Right ventricle myocardium superior (tissue), 1 donor: ENCODE measurements at regions not wholly inside any gene's neighbourhood (a gene's known extent, or its start where the extent isn't known, plus 50 kb on each side); places are given as distances from the start of the nearest gene placed in this dataset.

Experiments used
- ATAC-seq: fragments of 200-7000 bp; cut with Tn5 transposase; one replicate; pipeline ENCODE4 v1.9.1; 2020; ENCODE audit warnings: mild to moderate bottlenecking; ENCODE audit not compliant: poor library complexity
- DNase-seq: peaks from one replicate; pipeline ENCODE4 v3.0.0-alpha.2; 2020
- intact Hi-C: fragments of 100-400 bp; cut with DNase I; formaldehyde crosslinking; loops from one replicate; pipeline ENCODE4 v1.11.2; 2022
- donor health status: DM: no; HTN: yes; CAD: no; lungs with severe emphysema.

DNA sequence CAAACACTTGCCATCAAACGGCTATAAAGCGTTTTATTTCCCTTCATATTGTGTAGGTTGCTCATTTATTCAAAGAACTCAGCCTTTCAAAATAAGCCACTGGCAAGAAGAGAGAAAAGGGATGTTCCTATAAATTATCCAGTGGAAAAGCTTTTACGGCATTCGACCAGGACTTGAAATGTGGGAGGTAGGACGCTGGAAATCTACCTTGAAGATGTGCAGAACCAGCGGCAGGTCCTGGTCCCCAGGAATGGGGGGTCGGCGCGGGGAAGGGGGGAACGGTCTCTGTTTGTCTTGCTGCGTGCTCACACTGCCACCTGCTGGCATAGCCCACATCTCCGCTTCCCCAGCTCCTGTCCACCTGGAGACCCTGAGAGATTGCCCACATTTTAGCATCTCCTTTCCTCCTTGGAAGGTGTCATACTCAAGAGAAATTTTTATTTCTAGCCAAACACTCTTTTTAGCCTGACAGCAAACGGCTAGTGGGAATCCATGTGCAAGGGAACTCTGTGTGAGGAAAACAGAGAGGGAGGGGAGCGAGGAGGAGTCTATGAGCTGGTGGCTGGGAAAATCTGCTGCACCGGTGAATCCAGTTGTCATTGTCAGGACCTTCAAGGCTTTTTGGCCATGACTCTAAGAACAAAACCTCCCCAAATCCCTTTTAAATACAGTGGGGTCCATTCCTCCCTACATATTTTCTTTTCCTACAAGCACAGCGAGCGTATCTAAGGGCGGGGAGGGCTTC, 349.0 kb upstream of the PKDCC start:
- intact Hi-C loops: loop anchor here (5.0 kb wide), 1 partner anchor 287 kb away; no protein-coding TSS in a partner anchor
- ATAC-seq (peak; percentile 80), DNase-seq (peak; percentile 60)

DNA sequence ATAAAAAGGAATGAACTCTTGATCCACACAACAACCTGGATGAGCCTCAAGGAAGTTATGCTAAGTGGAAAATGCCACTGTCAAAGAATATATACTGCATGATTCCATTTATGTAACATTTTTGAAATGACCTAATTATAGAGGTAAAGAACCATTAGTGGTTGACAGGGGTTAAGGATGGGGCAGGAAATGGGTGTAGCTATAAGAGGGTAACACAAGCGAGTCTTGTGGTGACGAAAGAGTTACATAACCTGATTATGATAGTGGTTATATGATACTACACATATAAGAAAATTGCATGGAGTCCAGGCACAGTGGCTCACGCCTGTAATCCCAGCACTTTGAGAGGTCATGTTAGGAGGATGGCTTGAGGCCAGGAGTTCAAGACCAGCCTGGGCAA, 346.6 kb upstream of the PKDCC start:
- DNase-seq (no peak), ATAC-seq (no peak)
- intact Hi-C loops: no loop called here

DNA sequence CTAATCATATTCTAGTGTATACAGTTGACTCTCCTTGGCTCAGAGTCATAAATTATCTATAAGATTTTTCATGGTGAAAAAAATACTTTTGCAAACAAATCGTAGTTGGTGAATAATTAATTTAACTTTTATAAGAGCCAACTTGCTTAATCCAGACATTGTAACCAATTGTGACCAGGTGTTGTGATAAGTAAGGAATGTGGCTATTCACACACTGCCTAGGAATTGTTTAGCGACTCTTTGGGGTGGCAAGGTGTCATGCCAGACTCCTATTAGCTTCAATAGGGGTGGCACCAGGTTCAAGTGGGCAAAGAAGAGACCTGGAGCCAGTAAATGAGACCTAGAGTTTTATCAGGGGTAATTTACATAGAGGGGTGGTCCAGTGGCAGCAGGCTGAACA, 344.7 kb upstream of the PKDCC start:
- DNase-seq (no peak), ATAC-seq (no peak)
- intact Hi-C loops: no loop called here

DNA sequence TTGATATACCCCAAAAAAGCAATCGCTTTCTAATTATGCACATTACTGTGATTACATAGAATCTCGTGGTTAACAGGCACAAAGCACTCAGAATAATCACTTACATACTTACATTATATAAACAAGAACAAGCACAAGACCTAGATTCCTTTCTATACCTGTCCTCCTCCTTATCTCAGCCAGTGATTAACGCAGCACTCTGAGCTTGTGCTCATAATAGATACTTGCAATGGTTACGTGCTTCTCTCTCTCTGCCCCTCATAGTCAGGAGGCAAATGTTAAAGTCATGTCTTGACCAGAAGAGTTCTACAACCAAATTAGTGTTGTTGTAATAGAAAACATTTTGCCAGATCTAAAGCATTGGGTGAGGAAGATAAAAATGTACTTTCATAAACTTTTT, 342.2 kb upstream of the PKDCC start:
- no peak for DNase-seq
- intact Hi-C loops: no loop called here
- no peak for ATAC-seq

DNA sequence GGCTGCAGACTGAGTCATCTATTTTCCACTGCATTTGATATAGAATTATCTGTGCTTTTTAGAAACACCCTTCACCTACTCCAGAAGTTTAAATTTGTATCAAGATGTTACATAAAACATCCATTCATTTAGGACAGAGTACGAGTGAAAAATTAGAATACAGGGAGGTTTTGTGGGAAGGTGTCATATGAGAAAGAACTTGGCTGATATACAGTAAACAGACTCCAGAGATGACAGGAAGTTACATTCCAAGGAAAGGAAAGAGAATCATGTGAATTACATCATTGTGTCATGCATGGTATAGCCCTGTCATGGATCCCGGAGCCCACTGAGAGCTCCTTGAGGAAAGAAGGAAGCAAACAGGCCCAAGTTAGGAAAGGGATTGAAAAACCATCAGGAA, 341.5 kb upstream of the PKDCC start:
- ATAC-seq: no peak
- intact Hi-C loops: no loop called here
- DNase-seq: no peak

DNA sequence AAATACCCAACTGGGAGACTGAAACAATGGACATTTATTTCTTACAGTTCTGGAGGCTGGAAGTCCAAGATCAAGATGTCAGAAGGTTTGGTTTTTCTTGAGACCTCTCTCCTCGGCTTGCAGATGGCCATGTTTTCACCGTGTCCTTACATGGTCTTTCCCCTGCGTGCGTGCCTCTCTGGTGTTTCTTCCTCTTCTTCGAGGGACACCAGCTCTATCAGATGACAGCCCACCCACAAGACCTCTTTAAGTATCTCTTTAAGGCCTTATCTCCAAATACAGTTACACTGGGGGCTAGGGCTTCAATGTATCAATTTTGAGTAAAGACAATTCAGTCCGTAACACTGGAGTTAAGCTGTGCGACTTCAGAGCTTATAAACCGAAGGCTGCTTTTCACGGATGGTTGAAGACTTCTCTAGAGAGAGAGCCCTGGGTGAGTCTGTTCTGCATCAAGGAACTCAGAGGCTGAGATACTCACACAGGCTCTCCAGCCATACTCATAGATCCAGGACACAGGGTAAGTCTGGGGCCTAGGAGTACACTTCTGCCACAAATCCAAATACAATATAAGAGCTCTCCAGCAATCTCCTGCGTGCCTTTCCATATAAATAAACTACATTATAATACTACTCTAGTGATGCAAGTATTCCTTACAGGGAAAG, 339.9 kb upstream of the PKDCC start:
- intact Hi-C loops: no loop called here
- DNase-seq: no peak
- no peak for ATAC-seq

DNA sequence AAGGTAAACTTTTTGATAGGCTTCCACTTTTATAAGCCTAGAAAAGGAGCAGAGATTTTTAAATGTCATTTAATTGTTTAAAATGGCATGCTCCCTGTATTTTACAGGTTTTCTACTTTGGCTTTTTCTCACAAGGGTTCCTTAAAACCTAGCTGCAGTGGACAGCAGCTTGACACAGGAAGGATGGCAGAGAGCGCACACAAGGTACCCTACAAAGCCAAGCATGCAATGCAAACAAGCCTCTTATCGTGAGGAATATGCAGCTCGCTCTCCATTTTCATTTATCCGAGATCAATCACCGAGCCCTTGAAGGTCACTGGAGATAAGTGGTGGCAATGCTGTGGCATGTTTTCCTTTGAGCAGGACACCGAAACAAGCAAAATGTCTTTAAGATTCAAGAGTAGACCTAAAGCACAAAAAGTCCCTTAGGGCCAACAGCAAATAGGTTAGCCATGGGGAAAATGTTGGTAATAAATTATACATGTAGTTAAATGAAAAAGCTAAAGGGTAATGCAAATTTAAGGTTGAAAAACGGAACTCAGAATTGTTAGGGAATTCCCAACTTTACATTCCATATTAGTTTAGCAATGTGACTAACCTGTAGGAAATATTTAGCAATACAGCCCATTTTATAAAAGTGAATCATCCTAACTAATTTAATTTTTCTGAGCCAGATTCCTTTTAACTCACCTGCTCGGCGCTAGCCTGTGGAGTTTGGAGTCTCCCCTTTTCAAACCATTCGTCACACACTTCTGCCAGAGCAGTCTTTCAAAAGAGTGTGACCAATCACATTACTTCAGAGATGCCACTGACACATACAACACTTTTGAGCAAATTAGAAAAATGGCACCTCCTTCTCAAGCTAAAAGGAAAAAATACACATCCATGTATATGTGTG, 337.9 kb upstream of the PKDCC start:
- intact Hi-C loops: no loop called here
- no peak for ATAC-seq
- no peak for DNase-seq

DNA sequence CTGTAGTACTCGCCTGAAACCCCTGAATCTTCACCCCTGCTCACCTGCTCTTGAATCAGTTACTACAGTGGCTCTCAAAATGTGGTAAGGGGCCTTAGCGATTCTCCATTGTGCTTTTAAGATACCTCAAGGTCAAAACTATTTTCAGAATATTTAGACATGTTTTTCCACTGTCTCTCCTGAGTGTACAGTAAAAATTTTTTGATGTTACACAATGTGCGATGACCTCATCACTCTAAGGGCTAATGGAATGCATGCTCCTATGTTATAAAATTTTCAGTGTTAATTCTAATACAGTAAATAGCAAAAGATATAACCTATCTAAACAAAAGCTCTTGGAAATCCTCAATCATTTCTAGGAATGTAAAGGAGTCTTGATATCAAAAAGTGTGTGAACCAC, 336.9 kb upstream of the PKDCC start:
- ATAC-seq (no peak), DNase-seq (no peak)
- intact Hi-C loops: no loop called here

DNA sequence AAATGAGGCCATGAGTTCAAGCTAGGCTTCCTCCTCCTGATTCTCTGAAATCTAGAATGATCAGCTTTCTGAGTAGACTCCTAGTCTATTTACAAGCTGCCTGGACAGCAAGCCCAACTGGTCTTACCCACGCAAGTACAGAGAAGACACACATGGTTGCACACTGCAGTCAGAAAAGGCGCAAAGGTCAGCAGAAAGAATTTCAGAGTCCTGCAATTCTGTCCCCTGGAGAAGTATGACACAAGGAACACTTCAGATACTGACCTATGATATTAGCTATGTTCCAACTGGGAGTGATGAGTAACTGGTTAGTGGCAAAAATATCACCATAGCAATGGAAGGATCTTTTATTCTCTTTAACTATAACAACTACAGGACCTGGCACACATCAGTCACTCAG, 336.1 kb upstream of the PKDCC start:
- intact Hi-C loops: no loop called here
- DNase-seq: no peak
- no peak for ATAC-seq

DNA sequence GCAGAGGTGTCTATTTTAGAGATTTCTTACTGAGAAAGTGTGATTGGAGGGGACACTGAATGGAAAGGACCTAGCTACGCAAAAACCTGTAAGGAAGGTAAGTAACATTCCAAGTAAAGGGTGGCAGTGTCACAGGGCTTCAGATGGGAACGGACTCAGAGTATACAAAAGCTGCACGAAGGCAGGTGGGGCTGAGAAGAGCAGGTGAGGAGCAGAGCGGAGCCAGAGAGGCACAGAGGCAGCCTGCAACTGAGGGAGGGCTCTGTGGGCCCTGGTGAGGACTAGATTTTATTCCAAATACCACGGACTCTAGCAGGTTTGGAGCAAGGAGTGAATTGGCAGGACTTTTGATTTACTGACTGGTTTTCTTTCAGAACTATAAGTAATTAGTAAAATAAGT, 331.3 kb upstream of the PKDCC start:
- DNase-seq: no peak
- intact Hi-C loops: no loop called here
- no peak for ATAC-seq

DNA sequence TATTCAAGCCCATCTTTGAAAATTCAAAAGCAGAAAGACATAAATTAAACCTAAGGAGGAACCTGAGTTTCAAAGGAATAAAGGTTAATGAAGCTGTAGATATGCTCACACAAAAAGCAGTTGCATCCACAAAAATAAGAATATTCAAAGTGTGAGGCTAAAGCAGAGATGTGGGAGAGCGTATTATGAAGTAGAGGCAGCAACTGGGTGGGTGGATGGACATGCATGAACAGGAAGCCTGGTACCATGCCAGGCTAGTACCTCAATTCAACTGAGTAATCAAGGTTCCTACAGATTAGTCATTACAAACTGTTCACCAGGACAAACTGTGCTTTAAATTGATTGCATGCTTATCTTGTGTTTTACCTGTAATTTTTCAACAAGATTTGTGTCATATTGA, 330.0 kb upstream of the PKDCC start:
- ATAC-seq: no peak
- no peak for DNase-seq
- intact Hi-C loops: no loop called here

DNA sequence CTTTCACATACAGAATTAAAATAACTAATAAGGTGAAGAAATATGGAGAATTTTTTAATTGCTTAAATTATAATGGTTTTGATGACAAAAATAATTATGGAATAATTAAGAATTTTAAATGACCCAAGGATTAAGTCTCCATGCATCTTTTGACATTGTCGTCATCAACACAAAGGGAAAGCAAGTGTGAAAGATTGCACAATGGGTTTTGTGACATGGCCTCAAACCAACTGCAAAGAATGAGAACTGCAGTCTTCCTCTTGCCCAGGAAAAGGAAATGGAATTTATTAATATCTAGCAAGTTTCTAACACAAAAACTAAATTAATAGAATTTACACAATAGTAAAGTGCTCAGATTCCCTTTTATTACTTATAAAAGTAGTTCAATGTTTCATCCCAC, 329.1 kb upstream of the PKDCC start:
- ATAC-seq (no peak), DNase-seq (no peak)
- intact Hi-C loops: no loop called here

DNA sequence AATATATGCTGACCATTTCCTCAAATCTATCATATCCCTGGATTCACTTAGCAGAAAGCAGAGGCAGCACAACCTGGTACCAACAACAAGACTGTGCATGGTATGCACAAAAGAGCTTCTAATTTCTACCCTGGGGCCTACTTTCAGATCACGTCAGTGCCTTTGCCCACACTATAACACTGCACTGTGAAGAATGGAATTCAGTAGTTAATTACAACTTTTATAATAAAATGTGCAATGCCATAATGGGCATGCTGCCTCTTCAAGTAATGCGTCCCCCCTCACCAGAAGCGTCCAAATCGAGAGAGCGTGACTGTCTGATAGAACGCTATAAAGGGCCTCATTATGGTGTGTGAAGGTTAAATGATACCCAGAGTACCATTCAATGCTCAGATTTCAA, 328.1 kb upstream of the PKDCC start:
- intact Hi-C loops: no loop called here
- ATAC-seq (no peak), DNase-seq (no peak)

DNA sequence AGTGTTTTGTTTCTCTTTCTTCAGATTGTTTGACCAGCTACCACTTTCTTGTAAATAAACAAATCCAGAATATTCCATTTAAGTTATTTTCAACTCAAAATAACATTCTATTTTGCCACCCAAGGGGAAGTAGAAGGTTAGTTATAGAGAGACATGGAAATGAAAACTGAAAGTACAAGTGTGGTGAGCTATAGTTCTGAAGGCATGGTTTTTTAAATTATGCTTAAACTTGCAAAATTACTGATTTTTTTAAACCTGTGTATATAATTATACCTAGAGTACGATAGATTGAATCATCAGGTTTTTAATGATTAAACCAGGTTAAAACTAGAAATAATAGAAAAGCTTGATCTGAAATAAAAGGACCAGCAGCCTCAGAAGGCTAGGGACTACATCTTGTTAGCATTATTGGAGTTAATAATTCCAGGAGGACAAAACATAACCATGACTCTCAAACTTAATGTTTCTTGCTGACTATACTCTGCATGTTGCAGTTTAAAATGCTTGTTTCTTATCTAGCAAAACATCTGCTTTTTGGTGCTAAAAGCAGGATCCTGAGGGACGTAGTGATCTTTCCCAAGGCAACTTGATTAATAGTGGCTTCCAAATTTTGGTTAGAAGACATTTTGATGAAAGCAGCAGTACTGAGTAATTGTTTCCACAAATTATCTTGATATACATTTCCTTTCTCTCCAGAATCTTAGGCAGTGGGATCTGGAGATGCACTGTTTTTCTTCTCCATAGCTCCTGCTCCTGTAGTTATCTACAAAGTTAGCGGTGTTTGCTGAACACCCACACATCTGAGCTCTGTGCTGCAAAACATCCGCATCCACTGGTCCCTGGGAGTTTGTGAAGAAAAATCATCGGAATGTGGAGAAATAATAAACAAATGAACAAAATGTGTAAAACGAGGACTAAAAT, 327.2 kb upstream of the PKDCC start:
- ATAC-seq (peak; percentile 23), DNase-seq (no peak)
- intact Hi-C loops: no loop called here

DNA sequence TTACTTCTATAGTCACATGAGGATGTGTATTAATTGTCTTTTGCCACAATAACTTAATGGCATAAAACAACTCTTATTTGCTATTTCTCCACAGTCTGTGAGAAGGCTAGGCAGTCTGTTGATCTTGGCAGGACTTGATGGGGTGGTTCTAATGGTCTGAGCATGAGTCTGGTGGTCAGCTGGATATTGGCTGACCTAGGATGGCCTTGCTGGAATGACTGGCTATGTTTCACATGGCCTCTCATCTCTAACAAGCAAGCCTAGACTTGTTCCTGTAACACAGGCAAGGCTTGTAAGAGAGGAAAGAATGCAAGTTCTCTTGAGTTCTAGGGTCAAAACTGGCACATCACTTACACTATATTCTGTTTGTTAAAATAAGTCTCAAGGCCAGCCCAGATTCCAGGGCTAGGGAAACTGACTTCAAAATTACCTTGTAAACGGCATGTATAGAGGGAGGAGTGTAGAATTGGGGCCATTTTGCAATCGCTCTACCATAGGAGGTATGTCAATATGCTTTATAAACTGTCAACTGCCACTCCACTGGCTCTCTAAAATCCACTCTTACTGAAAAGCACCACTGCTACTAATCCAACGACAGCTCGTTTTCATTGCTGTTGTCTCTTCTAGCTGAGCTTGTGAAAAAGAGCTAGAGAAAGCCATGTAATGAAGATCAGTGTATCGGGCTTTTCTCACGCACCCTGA, 325.0 kb upstream of the PKDCC start:
- DNase-seq: no peak
- intact Hi-C loops: no loop called here
- ATAC-seq: peak; percentile 82

DNA sequence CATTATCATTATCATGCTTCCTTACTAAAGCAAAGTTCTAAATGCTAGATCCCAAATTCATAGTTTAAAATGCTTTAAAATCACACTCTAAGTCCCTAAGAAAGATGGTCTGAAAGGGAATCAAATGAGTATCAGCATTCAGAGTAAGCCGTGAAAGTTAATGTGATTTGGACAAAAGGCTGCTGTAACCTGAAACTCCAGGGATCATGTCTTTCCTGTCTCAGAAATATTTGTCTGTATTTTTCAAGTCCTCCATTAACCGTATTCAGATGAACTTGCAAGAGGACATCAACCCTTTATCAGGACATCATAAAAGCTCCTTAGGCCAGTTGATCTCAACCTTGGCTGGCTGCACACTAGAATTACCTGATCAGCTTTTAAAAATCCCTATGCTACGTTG, 324.3 kb upstream of the PKDCC start:
- no peak for DNase-seq
- intact Hi-C loops: no loop called here

DNA sequence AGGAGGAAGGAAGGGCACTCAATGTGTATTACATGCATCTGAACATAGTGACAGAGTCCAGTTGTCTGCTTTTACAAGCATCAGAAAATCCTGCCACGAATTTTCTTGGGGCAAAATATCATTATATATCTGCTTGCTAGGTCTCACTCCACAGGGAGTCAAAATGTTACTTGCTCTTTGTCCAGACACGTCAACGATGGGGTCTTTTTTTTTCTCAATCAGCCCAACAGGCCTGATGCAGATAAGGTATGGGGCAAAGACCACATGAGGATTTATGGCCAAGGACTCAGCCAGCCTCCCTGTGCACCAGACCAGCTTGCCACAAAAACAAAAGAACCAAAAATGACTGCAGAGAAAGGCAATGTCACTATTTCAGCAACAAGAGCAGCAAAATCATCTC, 323.4 kb upstream of the PKDCC start:
- DNase-seq (no peak), ATAC-seq (no peak)
- intact Hi-C loops: no loop called here

More for the DNA sequence above, 324.3 kb upstream of the PKDCC start:
- no peak for ATAC-seq

DNA sequence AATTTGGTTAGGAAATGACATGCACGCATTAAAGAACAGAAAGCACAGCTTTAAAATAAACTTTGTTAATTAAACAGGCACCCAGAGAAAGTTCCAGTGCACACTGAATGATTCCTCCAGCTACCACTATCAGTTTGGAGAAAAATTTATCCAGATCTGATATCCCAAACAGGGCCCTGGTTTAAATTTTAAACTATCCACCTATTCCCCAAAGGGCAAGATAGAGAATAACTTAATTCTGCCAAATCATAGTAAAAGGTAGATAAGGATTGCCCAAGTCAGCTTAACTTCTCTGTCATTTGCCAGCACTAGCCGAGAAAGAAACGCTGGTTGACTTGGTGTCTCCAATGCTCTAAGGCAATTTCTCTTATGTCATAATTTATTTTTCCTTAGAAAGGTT, 321.9 kb upstream of the PKDCC start:
- no peak for ATAC-seq
- intact Hi-C loops: no loop called here

More for the DNA sequence above, 321.9 kb upstream of the PKDCC start:
- DNase-seq: no peak
